Right lobe of liver (tissue), 6 donors: ENCODE measurements at regions not wholly inside any gene's neighbourhood (a gene's known extent, or its start where the extent isn't known, plus 50 kb on each side); places are given as distances from the start of the nearest gene placed in this dataset.

Source experiments
- ATAC-seq, 4 donors: fragments of 200-7000 bp; cut with Tn5 transposase; one replicate each; pipeline ENCODE4 v1.9.1; 2020; ENCODE audit warnings: mild to moderate bottlenecking in 4 of 4, moderate library complexity in 4 of 4
- DNase-seq, 3 donors: peaks; one replicate each; pipeline ENCODE4 v3.0.0-alpha.2; 2020
- H3K27ac ChIP-seq, 3 donors: fragments of 200-600 bp; one replicate each; pipeline ENCODE4 v1.8.0; 2022
- H3K27me3 ChIP-seq, 2 donors: fragments of 200-600 bp; one replicate each; pipeline ENCODE4 v1.8.0; 2022
- H3K36me3 ChIP-seq, 4 donors: fragments of 200-600 bp; sonication (generic) in 1 of 4; one replicate each; pipeline versions ENCODE4 v1.5.1 to v1.8.0; 2017 to 2022; ENCODE audit warnings: control low read depth in 1 of 4
- H3K4me1 ChIP-seq, 4 donors: fragments of 200-600 bp; sonication (generic) in 1 of 4; one replicate each; pipeline versions ENCODE4 v1.5.1 to v1.8.0; 2017 to 2022; ENCODE audit warnings: control low read depth in 1 of 4
- H3K4me3 ChIP-seq, 3 donors: fragments of 200-600 bp; one replicate each; pipeline ENCODE4 v1.8.0; 2022
- H3K9me3 ChIP-seq, 4 donors: fragments of 200-600 bp; sonication (generic) in 1 of 4; one replicate each; pipeline versions ENCODE4 v1.5.1 to v1.8.0; 2017 to 2022; ENCODE audit warnings: control low read depth in 1 of 4
- POLR2A ChIP-seq: fragments of 450-650 bp; IDR thresholded peaks from one replicate; pipeline ENCODE4 v1.6.1; 2017; ENCODE audit warnings: antibody characterized with exemption, mild to moderate bottlenecking
- WGBS: methylation state at CpG from one replicate; pipeline ENCODE4 v1.1.6; 2018; ENCODE audit warnings: low coverage, low lambda C conversion rate; ENCODE audit not compliant: insufficient coverage; ENCODE audit errors: missing lambda C conversion rate; 5-methylcytosine and 5-hydroxymethylcytosine counted together
- intact Hi-C, 2 donors: fragments of 100-400 bp; cut with DNase I; formaldehyde crosslinking; loops; one replicate each; pipeline versions ENCODE4 v1.11.2 to v1.14.1; 2022
- TF ChIP-seq, protein P1 (sequence below), 4 donors: fragments of 200-600 bp in 3 of 4; fragments of 450-650 bp in 1 of 4; IDR thresholded peaks; one replicate each; pipeline versions ENCODE4 v1.5.1 to v1.8.0; 2016 to 2022; ENCODE audit warnings: antibody characterized with exemption in 4 of 4, mild to moderate bottlenecking in 2 of 4
- donor health status: DM: no; HTN: yes; CAD: no.
- donor health status: DM: no; HTN: no; CAD: no.
- donor health status: DM: no; HTN: no; CAD: no.
- donor health status: DM: no; HTN: yes; CAD: no.
- donor health status: DM: no; HTN: yes; CAD: no.

DNA sequence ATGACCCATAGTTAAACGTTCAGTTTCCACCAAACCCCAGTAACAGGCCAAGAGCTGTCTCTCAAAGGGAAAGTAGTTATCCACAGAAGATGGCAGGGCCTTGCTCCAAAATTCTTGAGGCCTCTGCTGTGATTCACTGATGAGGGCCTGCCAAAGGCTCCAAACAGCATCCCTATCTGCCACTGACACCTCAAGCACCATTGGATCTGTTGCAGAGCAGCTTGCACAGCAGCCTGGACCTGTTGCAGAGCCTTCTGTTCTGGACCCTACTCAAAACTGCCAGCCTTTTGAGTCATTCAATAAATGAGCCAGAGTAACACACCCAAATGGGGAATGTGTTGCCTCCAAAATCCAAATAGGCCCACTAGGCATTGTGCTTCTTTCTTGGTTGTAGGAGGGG is 741.5 kb upstream of the RGMB start:
- H3K36me3 ChIP-seq: no peaks in the 10 kb centered on the region
- ATAC-seq (no peak), DNase-seq (no peak)
- no peak overlapping the region for H3K27ac ChIP-seq
- intact Hi-C loops: no loop called here
- no peaks in the 10 kb centered on the region for H3K27me3 ChIP-seq
- 40% methylated on average over 1 of the region's 1 CpG for WGBS
- H3K9me3 ChIP-seq: no peaks in the 10 kb centered on the region
- TF ChIP-seq POLR2A: no peak
- TF ChIP-seq, protein P1, sequence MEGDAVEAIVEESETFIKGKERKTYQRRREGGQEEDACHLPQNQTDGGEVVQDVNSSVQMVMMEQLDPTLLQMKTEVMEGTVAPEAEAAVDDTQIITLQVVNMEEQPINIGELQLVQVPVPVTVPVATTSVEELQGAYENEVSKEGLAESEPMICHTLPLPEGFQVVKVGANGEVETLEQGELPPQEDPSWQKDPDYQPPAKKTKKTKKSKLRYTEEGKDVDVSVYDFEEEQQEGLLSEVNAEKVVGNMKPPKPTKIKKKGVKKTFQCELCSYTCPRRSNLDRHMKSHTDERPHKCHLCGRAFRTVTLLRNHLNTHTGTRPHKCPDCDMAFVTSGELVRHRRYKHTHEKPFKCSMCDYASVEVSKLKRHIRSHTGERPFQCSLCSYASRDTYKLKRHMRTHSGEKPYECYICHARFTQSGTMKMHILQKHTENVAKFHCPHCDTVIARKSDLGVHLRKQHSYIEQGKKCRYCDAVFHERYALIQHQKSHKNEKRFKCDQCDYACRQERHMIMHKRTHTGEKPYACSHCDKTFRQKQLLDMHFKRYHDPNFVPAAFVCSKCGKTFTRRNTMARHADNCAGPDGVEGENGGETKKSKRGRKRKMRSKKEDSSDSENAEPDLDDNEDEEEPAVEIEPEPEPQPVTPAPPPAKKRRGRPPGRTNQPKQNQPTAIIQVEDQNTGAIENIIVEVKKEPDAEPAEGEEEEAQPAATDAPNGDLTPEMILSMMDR (IDR thresholded peaks at IDR 0.05): no peak
- H3K4me3 ChIP-seq: no peak overlapping the region
- H3K4me1 ChIP-seq: no peaks in the 10 kb centered on the region

DNA sequence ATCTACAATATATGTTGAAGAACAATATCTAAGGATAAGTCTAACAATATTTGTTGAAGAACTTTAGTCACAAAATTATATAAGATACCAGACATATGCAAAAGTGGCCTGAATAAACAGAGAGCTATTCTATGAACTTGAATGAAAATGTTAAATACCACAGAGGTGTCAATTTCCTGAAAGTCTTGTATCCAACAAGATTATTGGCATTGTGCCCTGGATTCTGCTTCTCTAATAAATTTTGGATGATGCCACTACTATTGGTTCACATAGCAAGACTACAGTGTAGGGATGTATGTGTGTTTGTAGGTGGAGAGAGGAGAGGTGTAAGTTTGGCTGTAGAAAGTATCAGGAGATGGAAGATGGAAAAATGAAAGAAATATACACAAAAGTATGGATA is 731.8 kb upstream of the RGMB start:
- no peaks in the 10 kb centered on the region for H3K4me1 ChIP-seq
- no peaks in the 10 kb centered on the region for H3K36me3 ChIP-seq
- TF ChIP-seq POLR2A: no peak
- TF ChIP-seq, protein P1 (IDR thresholded peaks at IDR 0.05): no peak
- ATAC-seq (no peak), DNase-seq (no peak)
- intact Hi-C loops: no loop called here
- no peaks in the 10 kb centered on the region for H3K9me3 ChIP-seq
- H3K4me3 ChIP-seq: no peak overlapping the region
- no peak overlapping the region for H3K27ac ChIP-seq
- no peaks in the 10 kb centered on the region for H3K27me3 ChIP-seq

GRCh38 chr5:98042521-98042920 is 730.9 kb upstream of the RGMB start:
- Histone ChIP-seq H3K9me3 (no peaks in the 10 kb centered on the region), H3K36me3 (no peaks in the 10 kb centered on the region), H3K4me1 (no peaks in the 10 kb centered on the region), H3K27me3 (no peaks in the 10 kb centered on the region), H3K4me3 (no peak overlapping the region), H3K27ac (no peak overlapping the region)
- WGBS: 30% methylated on average over 1 of the region's 1 CpG
- DNase-seq (no peak), ATAC-seq (no peak)
- TF ChIP-seq, protein P1 (IDR thresholded peaks at IDR 0.05): no peak
- TF ChIP-seq POLR2A: no peak
- intact Hi-C loops: no loop called here

GRCh38 chr5:98042961-98043360 is 730.5 kb upstream of the RGMB start:
- no peaks in the 10 kb centered on the region for H3K9me3 ChIP-seq
- DNase-seq (no peak), ATAC-seq (no peak)
- H3K4me1 ChIP-seq: no peaks in the 10 kb centered on the region
- no peak for TF ChIP-seq POLR2A
- intact Hi-C loops: no loop called here
- no peak overlapping the region for H3K4me3 ChIP-seq
- no peak overlapping the region for H3K27ac ChIP-seq
- H3K36me3 ChIP-seq: no peaks in the 10 kb centered on the region
- H3K27me3 ChIP-seq: no peaks in the 10 kb centered on the region

GRCh38 chr5:98050583-98050982 is 722.9 kb upstream of the RGMB start:
- DNase-seq: no peak
- intact Hi-C loops: no loop called here
- ATAC-seq: no peak
- Histone ChIP-seq H3K4me1 (no peaks in the 10 kb centered on the region), H3K36me3 (no peaks in the 10 kb centered on the region), H3K9me3 (no peaks in the 10 kb centered on the region), H3K27ac (no peak overlapping the region), H3K27me3 (no peaks in the 10 kb centered on the region), H3K4me3 (no peak overlapping the region)
- TF ChIP-seq POLR2A: no peak
- 80% methylated on average over 3 of the region's 3 CpGs for WGBS

DNA sequence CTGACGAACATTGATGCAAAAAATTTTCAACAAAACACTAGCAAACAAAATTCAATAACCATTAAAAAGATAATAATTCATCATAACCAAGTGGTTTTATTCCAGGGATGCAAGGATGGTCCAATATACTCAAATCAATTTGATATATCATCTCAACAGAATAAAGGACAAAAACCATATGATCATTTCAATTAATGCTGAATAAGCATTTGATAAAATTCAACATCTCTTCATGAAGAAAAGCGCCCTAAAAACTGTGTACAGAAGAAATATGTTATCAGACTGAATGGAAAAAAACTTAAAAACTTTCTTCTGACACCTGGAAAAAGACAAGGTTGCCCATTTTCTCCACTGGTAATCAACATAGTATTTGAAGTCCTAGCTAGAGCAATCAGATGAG is 720.3 kb upstream of the RGMB start:
- Histone ChIP-seq H3K4me3 (no peak overlapping the region), H3K27me3 (no peaks in the 10 kb centered on the region), H3K36me3 (no peaks in the 10 kb centered on the region), H3K27ac (no peak overlapping the region), H3K4me1 (no peaks in the 10 kb centered on the region), H3K9me3 (no peaks in the 10 kb centered on the region)
- DNase-seq: no peak
- 32% methylated on average over 2 of the region's 2 CpGs for WGBS
- TF ChIP-seq, protein P1 (IDR thresholded peaks at IDR 0.05): no peak
- TF ChIP-seq POLR2A: no peak
- intact Hi-C loops: no loop called here
- no peak for ATAC-seq
